Heart right ventricle (tissue), 16 donors: ENCODE measurements at regions not wholly inside any gene's neighbourhood (a gene's known extent, or its start where the extent isn't known, plus 50 kb on each side); places are given as distances from the start of the nearest gene placed in this dataset.

Source experiments
- ATAC-seq, 8 donors: fragments of 200-7000 bp; cut with Tn5 transposase; one replicate each; pipeline ENCODE4 v1.9.1; 2020; ENCODE audit warnings: mild to moderate bottlenecking in 8 of 8, moderate library complexity in 8 of 8, moderate number of reproducible peaks in 1 of 8
- DNase-seq, 2 donors: peaks; one replicate each; pipeline ENCODE4 v3.0.0-alpha.2; 2020
- H3K27ac ChIP-seq, 10 donors: fragments of 200-600 bp; sonication (generic) in 2 of 10; one replicate each; pipeline versions ENCODE4 v1.5.0 to v1.8.0; 2020 to 2022; ENCODE audit warnings: mild to moderate bottlenecking in 3 of 10
- H3K27me3 ChIP-seq, 7 donors: fragments of 200-600 bp; one replicate each; pipeline ENCODE4 v1.8.0; 2021 to 2022; ENCODE audit warnings: mild to moderate bottlenecking in 2 of 7
- H3K36me3 ChIP-seq, 9 donors: fragments of 200-600 bp; sonication (generic) in 1 of 9; one replicate each; pipeline versions ENCODE4 v1.5.0 to v1.8.0; 2020 to 2022; ENCODE audit warnings: mild to moderate bottlenecking in 2 of 9
- H3K4me1 ChIP-seq, 9 donors: fragments of 200-600 bp; sonication (generic) in 1 of 9; one replicate each; pipeline versions ENCODE4 v1.5.0 to v1.8.0; 2020 to 2022; ENCODE audit warnings: mild to moderate bottlenecking in 4 of 9
- H3K4me3 ChIP-seq, 10 donors: fragments of 200-600 bp; sonication (generic) in 2 of 10; one replicate each; pipeline versions ENCODE4 v1.5.0 to v1.8.0; 2020 to 2022; ENCODE audit warnings: mild to moderate bottlenecking in 7 of 10, moderate library complexity in 2 of 10
- H3K9me3 ChIP-seq, 11 donors: fragments of 200-600 bp in 10 of 11; sonication (generic) in 2 of 11; one replicate each; pipeline versions ENCODE4 v1.5.0 to v1.8.0; 2013 to 2022; ENCODE audit warnings: mild to moderate bottlenecking in 2 of 11, control low read depth in 1 of 11, moderate library complexity in 1 of 11
- WGBS, 2 donors: extraction: QIAGEN DNeasy Blood & Tissue Kit; methylation state at CpG; one replicate each; pipeline ENCODE4 v1.1.7; 2013; ENCODE audit warnings: inconsistent platforms in 1 of 2; 5-methylcytosine and 5-hydroxymethylcytosine counted together
- intact Hi-C, 10 donors: fragments of 100-400 bp; cut with DNase I; formaldehyde crosslinking; loops; one replicate each; pipeline versions ENCODE4 v1.11.1 to v1.14.2; 2022
- TF ChIP-seq, protein P1 (sequence below), 9 donors: fragments of 200-600 bp; sonication (generic) in 2 of 9; IDR thresholded peaks; one replicate each; pipeline versions ENCODE4 v1.5.0 to v1.8.0; 2021 to 2022; ENCODE audit warnings: antibody characterized with exemption in 9 of 9, mild to moderate bottlenecking in 5 of 9, moderate library complexity in 1 of 9
- donor health status: Arrhythmogenic right ventricular cardiomyopathy.
- donor health status: ischemic (EF 13 %, LVEDD 7.1; RV severe dilation, severe dysfunction).
- donor health status: healthy with polysubstance abuse.
- donor health status: DM: no; HTN: yes; CAD: no.
- donor health status: DM: no; HTN: no; CAD: no.
- donor health status: ischemic (EF 25% LVEDD 6.9; RV normal size, moderate dysfunction).
- donor health status: ischemic (EF 25% LVEDD 5.7; RV mildly dilated, moderate dysfunction).
- donor health status: healthy.
- donor health status: DM: yes; HTN: yes; CAD: no.
- donor health status: Ischemic cardiomyopathy.
- donor health status: ischemic (EF 35%, LVEDD 5.7; RV mildly dilated, moderate dysfunction).
- donor health status: nonischemic (EF 11% LVEDD 7.7; RV severe dilation, severe dysfunction).
- donor health status: DM: yes; HTN: yes; CAD: no.
- donor health status: PGD.
- donor health status: ischemic (EF 29% LVEDD 5.4; RV normal size, mild dysfunction).
- donor health status: nonischemic (EF 23%, LVEDD 6.1; RV moderate dilation, normal function).

- Histone ChIP-seq H3K27ac (no peak overlapping the region), H3K27me3 (no peaks in the 10 kb centered on the region), H3K4me3 (no peak overlapping the region), H3K4me1 (peaks cover 3 to 51% (median 29%) of the 10 kb centered on the region in 9 donors), H3K9me3 (no peaks in the 10 kb centered on the region), H3K36me3 (no peaks in the 10 kb centered on the region)
- WGBS, 2 donors = 94 to 96% methylated on average over 4 of the region's 4 CpGs
- no peak for ATAC-seq
- intact Hi-C loops = no loop called here
- TF ChIP-seq, protein P1, sequence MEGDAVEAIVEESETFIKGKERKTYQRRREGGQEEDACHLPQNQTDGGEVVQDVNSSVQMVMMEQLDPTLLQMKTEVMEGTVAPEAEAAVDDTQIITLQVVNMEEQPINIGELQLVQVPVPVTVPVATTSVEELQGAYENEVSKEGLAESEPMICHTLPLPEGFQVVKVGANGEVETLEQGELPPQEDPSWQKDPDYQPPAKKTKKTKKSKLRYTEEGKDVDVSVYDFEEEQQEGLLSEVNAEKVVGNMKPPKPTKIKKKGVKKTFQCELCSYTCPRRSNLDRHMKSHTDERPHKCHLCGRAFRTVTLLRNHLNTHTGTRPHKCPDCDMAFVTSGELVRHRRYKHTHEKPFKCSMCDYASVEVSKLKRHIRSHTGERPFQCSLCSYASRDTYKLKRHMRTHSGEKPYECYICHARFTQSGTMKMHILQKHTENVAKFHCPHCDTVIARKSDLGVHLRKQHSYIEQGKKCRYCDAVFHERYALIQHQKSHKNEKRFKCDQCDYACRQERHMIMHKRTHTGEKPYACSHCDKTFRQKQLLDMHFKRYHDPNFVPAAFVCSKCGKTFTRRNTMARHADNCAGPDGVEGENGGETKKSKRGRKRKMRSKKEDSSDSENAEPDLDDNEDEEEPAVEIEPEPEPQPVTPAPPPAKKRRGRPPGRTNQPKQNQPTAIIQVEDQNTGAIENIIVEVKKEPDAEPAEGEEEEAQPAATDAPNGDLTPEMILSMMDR (IDR thresholded peaks at IDR 0.05) = no peak
- DNase-seq = no peak
Measured at GRCh38 chr15:62407216-62407615, 242.1 kb upstream of the C2CD4B start.

- DNase-seq (no peak), ATAC-seq (no peak)
- no peak overlapping the region for H3K27ac ChIP-seq
- TF ChIP-seq, protein P1 (IDR thresholded peaks at IDR 0.05) = no peak
- no peak overlapping the region for H3K4me3 ChIP-seq
- H3K36me3 ChIP-seq = no peaks in the 10 kb centered on the region
- 90 to 93% methylated on average over 4 of the region's 4 CpGs for WGBS, 2 donors
- no peaks in the 10 kb centered on the region for H3K27me3 ChIP-seq
- intact Hi-C loops = no loop called here
- H3K9me3 ChIP-seq = no peaks in the 10 kb centered on the region
- peaks cover 9 to 51% (median 29%) of the 10 kb centered on the region in 9 donors for H3K4me1 ChIP-seq
Measured at GRCh38 chr15:62407962-62408361, 242.9 kb upstream of the C2CD4B start.

GRCh38 chr15:62409466-62409865 lies 244.4 kb upstream of the C2CD4B start:
- Histone ChIP-seq H3K27ac (no peak overlapping the region), H3K9me3 (no peaks in the 10 kb centered on the region), H3K4me3 (no peak overlapping the region), H3K27me3 (no peaks in the 10 kb centered on the region), H3K4me1 (peaks cover 11 to 60% (median 25%) of the 10 kb centered on the region in 9 donors), H3K36me3 (no peaks in the 10 kb centered on the region)
- DNase-seq (no peak), ATAC-seq (no peak)
- intact Hi-C loops = no loop called here
- TF ChIP-seq, protein P1 (IDR thresholded peaks at IDR 0.05) = no peak

DNA sequence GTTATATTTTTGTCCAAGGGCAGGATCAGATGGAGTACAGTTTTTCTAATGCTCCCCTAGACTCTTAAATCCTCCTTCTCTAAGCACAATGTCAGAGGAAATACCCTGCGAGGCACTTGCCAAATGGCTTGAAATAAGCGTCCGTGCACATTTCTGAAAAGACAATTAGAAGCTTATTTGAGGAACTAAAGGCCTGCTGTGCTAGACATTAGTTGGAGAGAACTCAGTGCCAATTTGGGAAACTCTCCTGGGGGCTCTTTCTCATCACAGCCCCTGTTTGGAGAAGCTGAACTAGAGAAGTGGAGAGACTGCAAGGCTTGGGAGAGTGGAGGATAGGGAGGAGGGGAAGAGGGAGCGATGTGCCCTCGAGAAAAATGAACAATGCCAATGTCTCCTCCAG lies 247.6 kb upstream of the C2CD4B start:
- DNase-seq = no peak
- H3K27ac ChIP-seq = peak overlapping the region in 1 of 10 donors; percentile 8

More for the DNA sequence above, 247.6 kb upstream of the C2CD4B start:
- TF ChIP-seq, protein P1 (IDR thresholded peaks at IDR 0.05) = no peak
- Histone ChIP-seq H3K36me3 (no peaks in the 10 kb centered on the region), H3K27me3 (no peaks in the 10 kb centered on the region), H3K9me3 (no peaks in the 10 kb centered on the region), H3K4me3 (no peak overlapping the region), H3K4me1 (peaks cover 9 to 76% (median 28%) of the 10 kb centered on the region in 9 donors)
- ATAC-seq = peak in 1 of 8 donors; percentile 5
- 45 to 50% methylated on average over 5 of the region's 5 CpGs for WGBS, 2 donors
- intact Hi-C loops = no loop called here
